ENCODE measurements at regions not wholly inside any gene's neighbourhood (a gene's known extent, or its start where the extent isn't known, plus 50 kb on each side); places are given as distances from the start of the nearest gene placed in this dataset.
A peak's percentile ranks its signal among the peaks of the same experiment; 100 is the strongest.

- H3K23me2 ChIP-seq (ENCODE audit: low read depth, low read length): no peaks in the 10 kb centered on the region
- no peak overlapping the region for H2BK5ac ChIP-seq (ENCODE audit: low read depth, low read length)
- H4K5ac ChIP-seq (ENCODE audit: insufficient read length, low read depth, low read length): no peak overlapping the region
- H3K36me3 ChIP-seq (ENCODE audit: control insufficient read depth in 2 of 4, insufficient read depth in 4 of 4, low read length in 3 of 4): no peaks in the 10 kb centered on the region
- POLR2A ChIA-PET (ENCODE audit: partially characterized antibody): no interaction called here
- no peaks in the 10 kb centered on the region; a peak in 1 of 7 replicates for H3K4me1 ChIP-seq (replicated peaks in 1 of 4; ENCODE audit: control insufficient read depth in 3 of 4, insufficient read depth in 4 of 4, low read length in 3 of 4)
- H2BK120ac ChIP-seq (replicated peaks; ENCODE audit: low read depth, low read length): no peak overlapping the region
- H3K56ac ChIP-seq (replicated peaks; ENCODE audit: insufficient read length, low read depth, low read length): no peak overlapping the region
- H3K23ac ChIP-seq (ENCODE audit: insufficient read length): no peak overlapping the region
- CTCF ChIA-PET (ENCODE audit: partially characterized antibody): interaction anchor here (0.9 to 1.3 kb wide), 3 partner anchors 62 to 1018 kb away, joined by 3 to 5 read pairs (median 3); no protein-coding TSS in a partner anchor
- H2BK12ac ChIP-seq (ENCODE audit: low read depth, low read length): no peak overlapping the region
- H2AFZ ChIP-seq (ENCODE audit: low read length): peak overlapping the region; percentile 10; the same call in 1 of the 2 replicates
- H3K14ac ChIP-seq (ENCODE audit: insufficient read length): no peak overlapping the region
- H4K91ac ChIP-seq (replicated peaks; ENCODE audit: insufficient read length, low read length): no peak overlapping the region
- no peaks in the 10 kb centered on the region for H3K79me1 ChIP-seq (ENCODE audit: low read depth, low read length)
- H3K4ac ChIP-seq (replicated peaks; ENCODE audit: insufficient read length, low read depth, low read length): no peak overlapping the region
- WGBS, 2 experiments (ENCODE audit: extremely low coverage in 1 of 2, insufficient coverage in 1 of 2, insufficient read length in 1 of 2, insufficient replicate concordance in 2 of 2, low coverage in 1 of 2, low lambda C conversion rate in 2 of 2, missing lambda C conversion rate in 1 of 2): 81% methylated on average over 7 of the region's 7 CpGs; no CpG with 5 or more reads in 1 of the 2 experiments
- H3K27ac ChIP-seq (ENCODE audit: low read depth, low read length): no peak overlapping the region
- no peaks in the 10 kb centered on the region for H3K27me3 ChIP-seq (replicated peaks in 1 of 4; ENCODE audit: control insufficient read depth in 3 of 4, extremely low read depth in 1 of 4, insufficient read depth in 3 of 4, low read length in 3 of 4)
- H3K9me3 ChIP-seq (ENCODE audit: insufficient read depth in 2 of 2, low read depth in 1 of 2, low read length in 1 of 2): no peaks in the 10 kb centered on the region
- no peaks in the 10 kb centered on the region for H3K79me2 ChIP-seq (ENCODE audit: control insufficient read depth in 1 of 2, insufficient read depth in 2 of 2, low read length in 2 of 2)
- no peak overlapping the region for H3K4me2 ChIP-seq (ENCODE audit: insufficient read depth in 1 of 2, low read depth in 2 of 2, low read length in 2 of 2)
- H3K9ac ChIP-seq (replicated peaks in 1 of 4; ENCODE audit: extremely low read depth in 1 of 4, low read depth in 3 of 4, low read length in 3 of 4): no peak overlapping the region
- H2AK5ac ChIP-seq (ENCODE audit: low read depth, low read length): no peak overlapping the region
- H3K4me3 ChIP-seq (ENCODE audit: extremely low read depth in 1 of 4, insufficient read depth in 2 of 4, low read depth in 3 of 4, low read length in 4 of 4): no peak overlapping the region
- no peak overlapping the region for H3K18ac ChIP-seq (ENCODE audit: extremely low read depth, low read length)
- FAIRE-seq (no peak), DNase-seq (ENCODE audit: low read depth in 1 of 2, low spot score in 2 of 2) (no peak)
- H4K20me1 ChIP-seq (replicated peaks in 1 of 2; ENCODE audit: control insufficient read depth in 1 of 2, insufficient read depth in 2 of 2, low read length in 2 of 2): no peaks in the 10 kb centered on the region
- no peak overlapping the region; the same call in 1 of the 2 replicates for H4K8ac ChIP-seq (ENCODE audit: extremely low read depth, insufficient read depth, low read length)
- H2BK15ac ChIP-seq (ENCODE audit: low read length): no peak overlapping the region
- no peak overlapping the region for H2BK20ac ChIP-seq (ENCODE audit: low read length)
- TF ChIP-seq TEAD4 (IDR thresholded peaks at IDR 0.05; ENCODE audit: low read depth, low read length) (no peak), SUZ12 (IDR thresholded peaks at IDR 0.05; ENCODE audit: low read length) (no peak), KDM4A (IDR thresholded peaks at IDR 0.05; ENCODE audit: low read depth, low read length, severe bottlenecking) (no peak), RNF2 (IDR thresholded peaks at IDR 0.05; ENCODE audit: borderline replicate concordance, low read depth, low read length, missing control alignments, poor library complexity, severe bottlenecking) (no peak), RBBP5 (IDR thresholded peaks at IDR 0.05; ENCODE audit: borderline replicate concordance, low read depth, low read length) (no peak), ATF2 (IDR thresholded peaks at IDR 0.05; ENCODE audit: low read length) (no peak), FOSL1 (IDR thresholded peaks at IDR 0.05; ENCODE audit: insufficient read depth, low read depth, low read length) (no peak), RXRA (IDR thresholded peaks at IDR 0.05; ENCODE audit: insufficient read depth, low read depth, low read length) (no peak), BRCA1 (IDR thresholded peaks at IDR 0.05; ENCODE audit: low read depth, low read length) (no peak), SP1 (IDR thresholded peaks at IDR 0.05; ENCODE audit: low read depth, low read length) (no peak), YY1 (IDR thresholded peaks at IDR 0.05; ENCODE audit: low read depth, low read length) (no peak)
These were observed 147.1 kb upstream of the IRS2 start for GRCh38 chr13:109933476-109933875.

Data from H1 (cell line).